WTC11 (cell line): ENCODE measurements at regions not wholly inside any gene's neighbourhood (a gene's known extent, or its start where the extent isn't known, plus 50 kb on each side); places are given as distances from the start of the nearest gene placed in this dataset.
A peak's percentile ranks its signal among the peaks of the same experiment; 100 is the strongest.

Experiments
- ATAC-seq: fragments of 200-7000 bp; cut with Tn5 transposase; 2 replicates; pipeline ENCODE4 v1.10.0; 2021; ENCODE audit warnings: mild to moderate bottlenecking, moderate library complexity
- CTCF ChIA-PET: fragments of 300-600 bp; sonication (Branson Sonifier 250); formaldehyde crosslinking; loops from one replicate; lab custom pipeline; 2021; ENCODE audit warnings: antibody characterized with exemption; lab: Charles Lee
- POLR2A ChIA-PET: fragments of 350-600 bp; sonication (Branson Sonifier 250); formaldehyde crosslinking; loops from one replicate; lab custom pipeline; 2021; ENCODE audit warnings: antibody characterized with exemption; lab: Charles Lee
- DNase-seq: peaks from one replicate; pipeline ENCODE4 v3.0.0; 2021; ENCODE audit warnings: low spot score
- H3K27ac Mint-ChIP-seq: 2 replicates; pipeline ENCODE4 v1.8.0; 2021; ENCODE audit warnings: mixed read lengths
- H3K27me3 Mint-ChIP-seq: 2 replicates; pipeline ENCODE4 v1.8.0; 2021; ENCODE audit warnings: low read depth, mild to moderate bottlenecking, moderate library complexity, mixed read lengths
- H3K36me3 Mint-ChIP-seq: 2 replicates; pipeline ENCODE4 v1.8.0; 2021; ENCODE audit warnings: mixed read lengths
- H3K4me1 Mint-ChIP-seq: 2 replicates; pipeline ENCODE4 v1.8.0; 2022; ENCODE audit warnings: mixed read lengths
- H3K4me3 Mint-ChIP-seq: 2 replicates; pipeline ENCODE4 v1.8.0; 2021; ENCODE audit warnings: mild to moderate bottlenecking, moderate library complexity, mixed read lengths
- H3K9me3 Mint-ChIP-seq: 2 replicates; pipeline ENCODE4 v1.8.0; 2021; ENCODE audit warnings: mixed read lengths
- ATF1 ChIP-seq: sonication (generic); formaldehyde crosslinking; IDR thresholded peaks from 2 replicates; pipeline ENCODE4 v1.8.1; 2023; ENCODE audit warnings: mild to moderate bottlenecking, moderate library complexity, missing genetic modification reagents
- CREB1 ChIP-seq: sonication (generic); formaldehyde crosslinking; IDR thresholded peaks from 2 replicates; pipeline ENCODE4 v1.8.0; 2023; ENCODE audit warnings: mild to moderate bottlenecking, missing genetic modification reagents
- E2F5 ChIP-seq: sonication (generic); formaldehyde crosslinking; IDR thresholded peaks from 2 replicates; pipeline ENCODE4 v1.8.1; 2022; ENCODE audit warnings: mild to moderate bottlenecking, moderate library complexity, missing genetic modification reagents
- EMX1 ChIP-seq: fragments of 250-450 bp; sonication (Bioruptor Pico); IDR thresholded peaks from 2 replicates; pipeline ENCODE4 v1.8.0; 2021; ENCODE audit warnings: mild to moderate bottlenecking
- FOXK1 ChIP-seq: sonication (generic); formaldehyde crosslinking; IDR thresholded peaks from 2 replicates; pipeline ENCODE4 v1.8.0; 2022; ENCODE audit warnings: mild to moderate bottlenecking, moderate library complexity, missing genetic modification reagents
- FOXP1 ChIP-seq: sonication (generic); formaldehyde crosslinking; IDR thresholded peaks from 2 replicates; pipeline ENCODE4 v1.8.0; 2022; ENCODE audit warnings: missing genetic modification reagents, mild to moderate bottlenecking, moderate library complexity, borderline replicate concordance
- FOXP4 ChIP-seq: sonication (generic); formaldehyde crosslinking; IDR thresholded peaks from 2 replicates; pipeline ENCODE4 v1.8.0; 2022; ENCODE audit warnings: mild to moderate bottlenecking, missing genetic modification reagents
- GRHL2 ChIP-seq: fragments of 250-450 bp; sonication (Bioruptor Pico); IDR thresholded peaks from 2 replicates; pipeline ENCODE4 v1.8.0; 2022; ENCODE audit warnings: mild to moderate bottlenecking, moderate library complexity; ENCODE audit not compliant: insufficient replicate concordance, severe bottlenecking
- KAT7 ChIP-seq: sonication (generic); formaldehyde crosslinking; IDR thresholded peaks from 2 replicates; pipeline ENCODE4 v1.8.1; 2023; ENCODE audit warnings: missing genetic modification reagents, mild to moderate bottlenecking, borderline replicate concordance
- NFE2L1 ChIP-seq: sonication (generic); formaldehyde crosslinking; IDR thresholded peaks from 2 replicates; pipeline ENCODE4 v1.8.1; 2023; ENCODE audit warnings: missing genetic modification reagents
- NR3C1 ChIP-seq: sonication (generic); formaldehyde crosslinking; conservative IDR thresholded peaks from 2 replicates; pipeline ENCODE4 v1.8.1; 2023; ENCODE audit warnings: low read depth, mild to moderate bottlenecking, missing genetic modification reagents
- RORB ChIP-seq: fragments of 250-450 bp; sonication (Bioruptor Pico); IDR thresholded peaks from 2 replicates; pipeline ENCODE4 v1.9.0; 2021; ENCODE audit warnings: mild to moderate bottlenecking
- STAT6 ChIP-seq: sonication (generic); formaldehyde crosslinking; conservative IDR thresholded peaks from 2 replicates; pipeline ENCODE4 v1.8.1; 2023; ENCODE audit warnings: mild to moderate bottlenecking, low read depth, missing genetic modification reagents, moderate library complexity
- ZBTB21 ChIP-seq: sonication (generic); formaldehyde crosslinking; IDR thresholded peaks from 2 replicates; pipeline ENCODE4 v1.8.1; 2023; ENCODE audit warnings: mild to moderate bottlenecking, missing genetic modification reagents, borderline replicate concordance
- ZNF121 ChIP-seq: sonication (generic); formaldehyde crosslinking; IDR thresholded peaks from 2 replicates; pipeline ENCODE4 v1.8.0; 2023; ENCODE audit warnings: missing genetic modification reagents
- ZNF317 ChIP-seq: sonication (generic); formaldehyde crosslinking; IDR thresholded peaks from 2 replicates; pipeline ENCODE4 v1.8.1; 2023; ENCODE audit warnings: low read depth, mild to moderate bottlenecking, moderate library complexity, missing genetic modification reagents, borderline replicate concordance
- ZNF512 ChIP-seq: sonication (generic); formaldehyde crosslinking; IDR thresholded peaks from 2 replicates; pipeline ENCODE4 v1.8.1; 2022; ENCODE audit warnings: missing genetic modification reagents, borderline replicate concordance
- ZNF532 ChIP-seq: fragments of 250-450 bp; sonication (Bioruptor Pico); IDR thresholded peaks from 2 replicates; pipeline ENCODE4 v1.9.0; 2021; ENCODE audit warnings: mild to moderate bottlenecking, borderline replicate concordance
- ZNF671 ChIP-seq: fragments of 250-450 bp; sonication (Bioruptor Pico); IDR thresholded peaks from 2 replicates; pipeline ENCODE4 v1.8.0; 2021; ENCODE audit warnings: mild to moderate bottlenecking
- ZSCAN18 ChIP-seq: fragments of 250-450 bp; sonication (Bioruptor Pico); IDR thresholded peaks from 2 replicates; pipeline ENCODE4 v2.1.2; 2022; ENCODE audit warnings: mild to moderate bottlenecking, moderate library complexity
- TF ChIP-seq, protein P1 (sequence below): sonication (generic); formaldehyde crosslinking; IDR thresholded peaks from 2 replicates; pipeline ENCODE4 v1.8.1; 2022; ENCODE audit warnings: low read depth, mild to moderate bottlenecking, moderate library complexity, missing genetic modification reagents, borderline replicate concordance
- TF ChIP-seq, protein P2 (sequence below): sonication (generic); formaldehyde crosslinking; IDR thresholded peaks from 2 replicates; pipeline ENCODE4 v1.8.0; 2023; ENCODE audit warnings: missing genetic modification reagents

DNA sequence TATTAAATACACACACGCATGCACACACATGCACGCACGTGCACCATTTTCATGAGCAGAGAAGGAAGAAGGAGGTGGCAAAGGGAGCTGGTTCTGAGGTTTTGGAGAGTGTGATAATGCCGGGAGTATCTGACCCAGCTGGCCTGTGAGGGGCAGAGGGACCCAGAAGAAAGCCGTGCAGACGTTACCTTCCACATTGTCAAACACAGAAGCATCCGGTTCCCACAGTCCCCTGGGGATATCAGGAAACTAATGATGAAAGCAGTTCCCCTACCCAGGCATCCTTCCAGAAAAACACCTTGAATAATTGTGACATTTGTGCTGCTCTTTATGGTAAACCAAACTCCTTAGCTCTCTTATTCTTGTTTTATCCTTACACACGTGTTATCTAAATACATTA is 85.7 kb upstream of the FAM180A start:
- DNase-seq = no peak
- H3K9me3 Mint-ChIP-seq = no peaks in the 10 kb centered on the region
- TF ChIP-seq NR3C1 (CRISPR knock-in tag) = no peak
- no peak for TF ChIP-seq ZNF671
- no peak for TF ChIP-seq FOXP4 (CRISPR knock-in tag)
- TF ChIP-seq GRHL2 (CRISPR knock-in tag) = no peak
- no peak for TF ChIP-seq ZNF317 (CRISPR knock-in tag)
- no peak for TF ChIP-seq ZNF512
- no peak for TF ChIP-seq ZNF121
- TF ChIP-seq, protein P1, sequence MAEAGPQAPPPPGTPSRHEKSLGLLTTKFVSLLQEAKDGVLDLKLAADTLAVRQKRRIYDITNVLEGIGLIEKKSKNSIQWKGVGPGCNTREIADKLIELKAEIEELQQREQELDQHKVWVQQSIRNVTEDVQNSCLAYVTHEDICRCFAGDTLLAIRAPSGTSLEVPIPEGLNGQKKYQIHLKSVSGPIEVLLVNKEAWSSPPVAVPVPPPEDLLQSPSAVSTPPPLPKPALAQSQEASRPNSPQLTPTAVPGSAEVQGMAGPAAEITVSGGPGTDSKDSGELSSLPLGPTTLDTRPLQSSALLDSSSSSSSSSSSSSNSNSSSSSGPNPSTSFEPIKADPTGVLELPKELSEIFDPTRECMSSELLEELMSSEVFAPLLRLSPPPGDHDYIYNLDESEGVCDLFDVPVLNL = no peak
- no peak for TF ChIP-seq RORB (CRISPR knock-in tag)
- TF ChIP-seq, protein P2, sequence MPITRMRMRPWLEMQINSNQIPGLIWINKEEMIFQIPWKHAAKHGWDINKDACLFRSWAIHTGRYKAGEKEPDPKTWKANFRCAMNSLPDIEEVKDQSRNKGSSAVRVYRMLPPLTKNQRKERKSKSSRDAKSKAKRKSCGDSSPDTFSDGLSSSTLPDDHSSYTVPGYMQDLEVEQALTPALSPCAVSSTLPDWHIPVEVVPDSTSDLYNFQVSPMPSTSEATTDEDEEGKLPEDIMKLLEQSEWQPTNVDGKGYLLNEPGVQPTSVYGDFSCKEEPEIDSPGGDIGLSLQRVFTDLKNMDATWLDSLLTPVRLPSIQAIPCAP (CRISPR knock-in tag) = no peak
- TF ChIP-seq NFE2L1 = no peak
- no peak for TF ChIP-seq CREB1
- TF ChIP-seq, all 79 proteins: peak for 0
- ChIA-PET CTCF (interaction anchor here (0.6 to 1.5 kb wide), 2 partner anchors 12 to 23 kb away, joined by 3 read pairs; no protein-coding TSS in a partner anchor), POLR2A (no interaction called here)
- H3K27me3 Mint-ChIP-seq = no peaks in the 10 kb centered on the region
- no peak overlapping the region for H3K27ac Mint-ChIP-seq
- H3K4me3 Mint-ChIP-seq = no peak overlapping the region
- ATAC-seq = peak; percentile 77
- H3K4me1 Mint-ChIP-seq = peaks cover 15% of the 10 kb centered on the region
- no peaks in the 10 kb centered on the region for H3K36me3 Mint-ChIP-seq

GRCh38 chr7:135833642-135834041 is 85.0 kb upstream of the FAM180A start:
- CTCF ChIA-PET = no interaction called here
- H3K27me3 Mint-ChIP-seq = no peaks in the 10 kb centered on the region
- peaks cover 15% of the 10 kb centered on the region for H3K4me1 Mint-ChIP-seq
- H3K36me3 Mint-ChIP-seq = no peaks in the 10 kb centered on the region
- ATAC-seq (no peak), DNase-seq (no peak)
- H3K27ac Mint-ChIP-seq = no peak overlapping the region
- POLR2A ChIA-PET = no interaction called here
- no peaks in the 10 kb centered on the region for H3K9me3 Mint-ChIP-seq
- no peak overlapping the region for H3K4me3 Mint-ChIP-seq
- no peak for TF ChIP-seq KAT7
- no peak for TF ChIP-seq ATF1 (CRISPR knock-in tag)
- no peak for TF ChIP-seq STAT6 (CRISPR knock-in tag)
- TF ChIP-seq ZBTB21 (CRISPR knock-in tag) = no peak
- no peak for TF ChIP-seq ZNF532 (CRISPR knock-in tag)
- no peak for TF ChIP-seq E2F5 (CRISPR knock-in tag)
- no peak for TF ChIP-seq EMX1
- no peak for TF ChIP-seq ZSCAN18 (CRISPR knock-in tag)
- TF ChIP-seq FOXP1 (CRISPR knock-in tag) = no peak
- TF ChIP-seq FOXK1 (CRISPR knock-in tag) = no peak
